ENCODE measurements at regions not wholly inside any gene's neighbourhood (a gene's known extent, or its start where the extent isn't known, plus 50 kb on each side); places are given as distances from the start of the nearest gene placed in this dataset.

- DNase-seq, result no peak
These were observed 216.5 kb upstream of the MKLN1 start for GRCh38 chr7:131111081-131111576.

GRCh38 chr7:131111792-131112191 lies 215.9 kb upstream of the MKLN1 start:
- DNase-seq, result no peak

- no peak for DNase-seq
These were observed 215.2 kb upstream of the MKLN1 start for GRCh38 chr7:131112431-131112830.

GRCh38 chr7:131115340-131115739 lies 212.3 kb upstream of the MKLN1 start:
- no peak for DNase-seq

GRCh38 chr7:131117439-131117838 lies 210.2 kb upstream of the MKLN1 start:
- DNase-seq, result no peak

- DNase-seq, result no peak
These were observed 208.3 kb upstream of the MKLN1 start for GRCh38 chr7:131119381-131119780.

GRCh38 chr7:131122394-131122793 lies 205.3 kb upstream of the MKLN1 start:
- no peak for DNase-seq

GRCh38 chr7:131124001-131124629 lies 203.6 kb upstream of the MKLN1 start:
- DNase-seq, result no peak

GRCh38 chr7:131124867-131125266 lies 202.8 kb upstream of the MKLN1 start:
- no peak for DNase-seq

- no peak for DNase-seq
These were observed 197.4 kb upstream of the MKLN1 start for GRCh38 chr7:131130324-131130723.

- DNase-seq, result no peak
These were observed 196.5 kb upstream of the MKLN1 start for GRCh38 chr7:131131012-131131745.

GRCh38 chr7:131131746-131132431 lies 195.8 kb upstream of the MKLN1 start:
- DNase-seq, result no peak

GRCh38 chr7:131139462-131139861 lies 188.2 kb upstream of the MKLN1 start:
- no peak for DNase-seq

- DNase-seq, result no peak
These were observed 186.2 kb upstream of the MKLN1 start for GRCh38 chr7:131141443-131141967.

- DNase-seq, result no peak
These were observed 183.8 kb upstream of the MKLN1 start for GRCh38 chr7:131143869-131144268.

- DNase-seq, result no peak
These were observed 182.7 kb upstream of the MKLN1 start for GRCh38 chr7:131145026-131145425.

GRCh38 chr7:131145770-131146169 lies 181.9 kb upstream of the MKLN1 start:
- DNase-seq, result no peak

- DNase-seq, result no peak
These were observed 180.1 kb upstream of the MKLN1 start for GRCh38 chr7:131147604-131148003.

- DNase-seq, result no peak
These were observed 179.4 kb upstream of the MKLN1 start for GRCh38 chr7:131148258-131148657.

GRCh38 chr7:131148708-131149428 lies 178.8 kb upstream of the MKLN1 start:
- no peak for DNase-seq

- no peak for DNase-seq
These were observed 178.3 kb upstream of the MKLN1 start for GRCh38 chr7:131149429-131149773.

GRCh38 chr7:131149840-131150239 lies 177.8 kb upstream of the MKLN1 start:
- no peak for DNase-seq

- no peak for DNase-seq
These were observed 176.6 kb upstream of the MKLN1 start for GRCh38 chr7:131151034-131151433.

Data from stimulated activated CD4-positive, alpha-beta T cell treated with anti-CD3 and anti-CD28 coated beads, Interleukin-2, amount 100 ng/mL, for 48 hours (primary cell).